Left cardiac atrium (tissue), 4 donors: ENCODE measurements at regions not wholly inside any gene's neighbourhood (a gene's known extent, or its start where the extent isn't known, plus 50 kb on each side); places are given as distances from the start of the nearest gene placed in this dataset.

Source experiments
- ATAC-seq, 2 donors: fragments of 200-7000 bp; cut with Tn5 transposase; one replicate each; pipeline ENCODE4 v1.9.1; 2020; ENCODE audit warnings: mild to moderate bottlenecking in 2 of 2, moderate library complexity in 2 of 2
- DNase-seq: peaks from one replicate; pipeline ENCODE4 v3.0.0-alpha.2; 2020
- intact Hi-C, 2 donors: fragments of 100-400 bp; cut with DNase I; formaldehyde crosslinking; loops; one replicate each; pipeline versions ENCODE4 v1.14.1 to v1.15.1; 2022 to 2023
- donor health status: DM: no; HTN: yes; CAD: no.
- donor health status: DM: no; HTN: yes; CAD: no; lungs with severe emphysema.
- donor health status: DM: yes; HTN: yes; CAD: no.
- donor health status: Dilated cardiomyopathy.

DNA sequence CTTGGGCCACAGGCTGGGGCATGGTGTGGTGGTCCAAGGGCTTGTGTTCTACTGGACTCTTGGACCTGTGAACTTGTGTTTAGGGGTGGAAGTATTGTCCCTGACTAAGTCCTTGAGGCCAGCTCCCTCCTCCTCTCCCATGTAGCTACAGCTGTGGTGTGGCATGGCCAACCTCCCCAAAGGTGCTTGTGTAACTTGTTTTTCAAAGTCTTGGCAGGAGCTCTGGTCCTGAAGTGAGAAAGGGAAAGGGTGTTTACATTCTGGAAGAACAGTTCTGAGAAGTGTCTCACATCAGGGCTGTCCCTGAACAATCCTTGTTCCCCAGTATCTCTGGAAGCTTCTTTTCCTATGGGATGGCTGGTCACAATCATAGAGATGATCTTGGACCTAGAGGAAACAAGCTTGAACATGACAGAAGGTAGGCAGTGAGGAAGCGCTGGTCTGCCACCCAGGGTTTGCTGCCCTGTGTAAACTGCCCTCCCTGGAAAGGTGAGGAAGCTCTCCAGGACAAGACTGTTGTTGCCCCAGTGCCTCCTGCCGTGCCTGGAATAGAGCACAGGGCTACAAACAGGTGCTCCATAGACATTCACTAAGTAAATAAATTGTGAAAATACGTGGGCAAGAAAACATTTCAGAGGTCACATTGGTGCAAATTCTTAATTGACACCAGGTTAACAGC, 64.6 kb upstream of the KLF9 start:
- no peak for ATAC-seq

DNA sequence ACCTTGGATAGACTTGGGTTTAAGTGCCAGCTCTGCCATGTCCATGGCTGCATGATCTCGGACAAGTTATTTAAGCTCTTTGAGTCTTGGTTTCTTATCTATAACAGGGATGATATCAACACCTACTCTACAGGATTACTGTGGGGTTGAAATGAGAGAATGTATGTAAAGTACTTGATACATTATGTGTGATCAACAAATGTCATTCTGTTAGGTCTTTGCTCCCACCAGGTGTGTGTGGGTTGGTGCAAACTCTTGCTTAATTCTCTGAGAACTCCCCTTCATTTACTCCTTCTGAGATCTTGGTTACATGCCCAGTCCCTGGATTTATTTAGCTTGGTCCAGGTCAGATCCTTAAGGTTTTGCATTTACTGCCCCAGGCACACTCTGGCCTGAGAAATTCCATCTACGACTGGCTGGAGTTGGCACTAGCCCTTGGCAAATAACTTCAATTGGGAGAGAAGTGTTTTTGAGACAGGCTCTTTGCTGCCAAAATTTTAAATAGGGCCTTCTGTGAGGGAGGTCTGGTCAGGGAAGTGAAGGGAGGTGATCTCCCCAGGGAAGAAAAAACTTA, 63.5 kb upstream of the KLF9 start:
- DNase-seq: no peak
- intact Hi-C loops: loop anchor here in 1 of 2 donors (2.0 kb wide), 1 partner anchor 123 kb away; no protein-coding TSS in a partner anchor
- ATAC-seq: no peak

More for the DNA sequence above, 64.6 kb upstream of the KLF9 start:
- intact Hi-C loops: loop anchor here in 1 of 2 donors (2.0 kb wide), 1 partner anchor 122 kb away; no protein-coding TSS in a partner anchor
- no peak for DNase-seq

DNA sequence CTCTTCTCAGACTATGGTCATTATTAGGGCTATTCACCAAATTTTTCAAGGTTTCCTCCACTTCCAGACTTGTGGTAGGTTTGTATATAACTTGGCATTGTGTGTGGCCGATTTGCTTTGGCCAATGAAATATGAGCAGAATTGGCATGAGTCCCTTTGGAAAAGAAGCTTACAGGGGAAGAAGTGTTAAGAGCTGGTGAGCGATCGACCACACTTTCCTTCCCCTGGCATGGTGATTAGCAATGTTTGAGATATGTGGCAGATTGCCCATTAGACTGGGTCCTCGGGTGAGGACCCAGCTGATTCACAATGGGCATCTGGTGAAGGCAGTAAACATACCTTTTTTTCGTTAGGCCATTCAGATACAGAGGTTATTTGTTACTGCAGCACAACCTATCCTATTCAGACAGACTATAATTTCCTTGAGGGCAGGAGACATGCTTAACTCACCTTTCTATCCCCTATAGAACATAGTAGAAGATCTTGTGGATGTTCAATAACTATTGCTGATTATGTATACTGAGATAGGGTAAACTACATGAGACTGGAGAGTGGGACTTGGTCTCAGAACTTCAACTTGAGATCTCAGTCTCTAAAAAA, 62.8 kb upstream of the KLF9 start:
- no peak for DNase-seq

DNA sequence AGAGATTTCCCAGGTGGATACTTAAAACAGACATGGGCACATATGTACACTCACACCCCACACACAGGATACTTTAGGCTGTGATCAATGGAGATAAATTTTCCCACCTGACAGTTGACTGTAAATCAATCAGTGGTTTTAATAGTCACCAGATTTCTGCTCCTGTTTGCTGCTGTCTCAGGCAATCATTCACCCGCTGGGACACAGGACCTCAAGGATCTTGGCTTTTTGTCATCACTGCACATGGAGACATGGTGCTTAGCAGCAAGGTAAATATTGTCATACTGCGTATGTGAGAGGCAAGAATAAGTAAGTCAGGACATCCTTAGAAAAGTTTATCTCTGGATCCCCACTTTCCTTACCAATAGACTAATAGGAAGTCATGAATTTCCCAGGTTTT, 60.8 kb upstream of the KLF9 start:
- intact Hi-C loops: no loop called here
- no peak for ATAC-seq
- DNase-seq: no peak

More for the DNA sequence above, 62.8 kb upstream of the KLF9 start:
- ATAC-seq: no peak
- intact Hi-C loops: no loop called here

DNA sequence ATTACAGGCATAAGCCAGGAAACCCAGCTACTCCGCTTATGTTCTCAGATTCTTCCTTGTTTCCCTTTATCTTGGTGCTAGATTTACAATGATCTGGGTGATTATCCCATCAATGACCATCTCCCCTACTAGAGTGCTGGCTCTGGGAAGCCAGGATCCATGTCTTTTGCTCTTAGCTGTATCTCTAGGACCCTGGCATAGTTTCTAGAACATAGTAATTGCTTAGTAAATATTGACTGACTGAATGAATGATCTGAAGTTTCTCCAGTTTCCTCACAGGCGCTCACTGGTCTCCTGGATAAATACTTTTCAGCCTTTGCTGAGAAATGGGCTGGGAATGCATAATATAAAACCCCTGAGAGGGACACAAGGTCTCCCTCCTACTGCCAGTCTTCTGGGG, 60.0 kb upstream of the KLF9 start:
- intact Hi-C loops: loop anchor here in 1 of 2 donors (5.0 kb wide), 1 partner anchor 37 kb away; no protein-coding TSS in a partner anchor
- ATAC-seq (no peak), DNase-seq (no peak)

DNA sequence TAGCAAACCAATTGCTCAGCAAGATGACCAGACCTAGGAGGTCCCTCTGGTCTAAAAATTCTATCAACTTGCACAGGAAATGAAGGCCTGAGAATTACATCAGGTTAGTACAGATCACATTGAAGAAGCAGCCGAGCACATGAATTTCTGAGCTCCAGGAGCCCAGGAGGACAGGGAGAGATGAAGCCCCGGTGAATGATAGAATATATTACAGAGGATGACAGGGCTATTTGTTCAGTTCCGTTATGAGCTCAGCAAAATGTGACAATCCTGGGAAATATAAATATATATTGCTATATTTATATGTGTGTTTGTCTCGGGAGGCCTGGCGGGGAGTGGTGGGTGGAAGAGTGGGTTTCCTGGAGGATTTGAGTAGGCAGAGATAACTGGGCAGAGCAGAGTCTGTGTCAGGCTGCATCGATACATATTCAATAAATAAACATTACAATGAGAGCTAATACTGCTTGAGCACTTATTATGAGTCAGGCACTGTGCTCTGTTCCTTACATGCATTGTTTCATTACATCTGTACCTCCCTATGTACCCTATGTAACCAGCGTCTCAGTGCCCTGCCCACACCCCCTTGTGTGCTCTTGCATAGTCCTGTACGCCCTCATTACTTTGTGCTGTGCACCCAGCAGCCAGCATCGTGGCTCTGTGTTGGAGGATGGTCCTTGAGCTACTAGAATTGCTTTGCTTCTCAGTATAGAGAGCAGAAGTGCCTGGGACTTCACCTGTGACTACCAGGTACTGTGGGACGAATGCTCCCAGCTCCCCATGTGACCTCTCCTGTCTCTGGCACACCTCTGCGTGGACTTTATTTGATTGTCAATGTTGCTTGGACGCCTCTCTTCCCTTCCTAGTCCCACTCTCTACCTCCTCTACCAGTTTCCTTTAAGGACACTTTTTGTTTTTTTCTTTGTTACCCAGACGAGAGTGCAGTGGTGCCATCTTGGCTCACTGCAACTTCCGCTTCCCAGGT, 58.1 kb upstream of the KLF9 start:
- ATAC-seq: no peak
- no peak for DNase-seq
- intact Hi-C loops: loop anchor here in 1 of 2 donors (5.0 kb wide), 1 partner anchor 35 kb away; no protein-coding TSS in a partner anchor

DNA sequence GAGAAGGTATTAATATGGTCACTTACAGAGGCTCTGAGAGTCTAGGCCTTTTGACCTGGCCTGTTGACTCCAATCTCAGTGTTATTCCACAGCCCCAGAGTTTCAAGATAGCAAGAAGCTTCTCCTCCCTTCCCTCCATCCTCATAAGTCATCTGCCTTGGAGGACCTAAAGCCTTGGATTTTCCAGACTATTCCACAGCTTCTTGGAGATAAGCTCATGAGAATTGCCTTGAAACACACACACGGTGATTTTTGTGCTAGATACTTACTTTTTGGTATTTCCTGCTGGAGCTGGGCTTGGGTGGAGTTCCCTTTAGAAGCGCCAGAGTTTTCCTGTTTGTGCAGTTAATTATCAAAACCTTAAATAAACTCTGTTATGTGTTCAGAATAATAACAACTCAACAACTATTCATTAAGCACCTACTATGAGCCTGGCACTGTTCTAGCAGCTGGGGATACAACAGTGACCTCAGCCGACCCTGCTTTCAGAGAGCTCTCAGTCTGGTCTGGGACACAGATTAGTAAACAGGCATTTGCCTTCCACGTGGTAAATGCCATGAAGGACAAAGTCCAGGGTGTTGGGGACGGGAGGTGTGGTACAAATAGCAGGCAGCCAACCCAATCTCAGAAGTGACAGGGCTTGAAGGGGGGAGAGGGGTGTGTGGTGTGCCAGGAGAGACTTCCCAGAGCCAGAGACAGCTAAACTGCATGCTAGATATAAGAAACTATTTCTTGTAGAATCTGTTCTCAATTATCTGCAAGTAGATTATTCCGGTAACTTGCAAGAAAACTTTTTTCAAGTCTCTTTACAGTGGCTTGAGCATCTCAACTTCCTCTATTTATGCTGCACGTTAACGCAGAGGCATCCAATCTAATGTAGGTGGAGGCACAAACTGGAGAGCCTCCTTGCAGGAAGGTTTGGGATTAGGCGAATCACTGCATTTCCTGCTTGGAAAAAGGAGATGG, 55.9 kb upstream of the KLF9 start:
- ATAC-seq (peak; percentile 88 to 96), DNase-seq (peak; percentile 69)
- intact Hi-C loops: loop anchor here in 1 of 2 donors (5.0 kb wide), 1 partner anchor 33 kb away; no protein-coding TSS in a partner anchor

DNA sequence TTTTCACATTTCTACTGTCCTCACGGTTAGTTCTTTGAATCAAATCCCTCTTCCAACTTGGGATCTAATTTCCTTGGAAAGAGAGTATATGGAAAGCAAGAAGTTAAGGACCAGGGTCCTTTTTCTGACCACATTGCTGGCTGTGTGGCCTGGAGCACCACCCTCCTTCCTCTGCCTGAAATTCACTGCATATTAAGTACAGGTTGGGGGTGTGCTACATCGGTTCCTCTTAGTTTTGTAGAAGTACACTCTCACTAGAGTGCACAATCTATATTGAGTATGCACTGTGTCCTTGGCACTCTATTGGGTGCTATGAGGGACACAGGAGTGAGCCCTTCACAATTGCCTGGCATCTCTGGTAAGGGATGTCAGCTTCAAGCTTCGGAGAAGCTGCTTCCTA, 53.8 kb upstream of the KLF9 start:
- intact Hi-C loops: no loop called here
- no peak for DNase-seq
- ATAC-seq: no peak

DNA sequence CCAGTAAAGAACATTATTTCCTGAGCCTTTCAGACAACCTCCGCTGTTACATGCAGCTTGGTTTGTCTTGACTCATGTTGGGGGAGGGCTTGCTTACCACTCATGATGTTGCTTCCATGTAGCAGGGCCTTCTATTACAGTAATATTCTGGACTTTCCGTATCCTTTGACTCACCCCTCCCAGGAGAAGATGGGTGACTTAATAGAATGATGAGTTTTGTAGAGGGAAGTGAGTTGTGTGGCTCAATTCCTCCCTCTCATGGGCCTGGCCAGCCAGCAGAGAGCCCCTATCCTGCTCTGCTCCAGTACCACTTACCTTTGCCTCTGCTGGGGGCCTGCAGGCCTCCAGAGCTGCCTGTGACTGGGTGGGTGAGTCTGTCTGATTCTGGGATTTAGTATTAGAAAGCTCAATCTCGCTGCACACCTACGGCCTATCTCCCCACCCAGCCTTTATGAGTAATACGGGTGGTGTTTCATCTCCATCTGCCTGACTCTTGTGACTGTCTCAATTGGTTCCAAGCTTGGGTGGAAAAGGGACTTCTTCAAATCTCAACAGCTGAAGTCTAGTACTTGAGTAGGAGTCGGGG, 52.6 kb upstream of the KLF9 start:
- DNase-seq (no peak), ATAC-seq (peak in 1 of 2 donors; percentile 28)
- intact Hi-C loops: no loop called here

DNA sequence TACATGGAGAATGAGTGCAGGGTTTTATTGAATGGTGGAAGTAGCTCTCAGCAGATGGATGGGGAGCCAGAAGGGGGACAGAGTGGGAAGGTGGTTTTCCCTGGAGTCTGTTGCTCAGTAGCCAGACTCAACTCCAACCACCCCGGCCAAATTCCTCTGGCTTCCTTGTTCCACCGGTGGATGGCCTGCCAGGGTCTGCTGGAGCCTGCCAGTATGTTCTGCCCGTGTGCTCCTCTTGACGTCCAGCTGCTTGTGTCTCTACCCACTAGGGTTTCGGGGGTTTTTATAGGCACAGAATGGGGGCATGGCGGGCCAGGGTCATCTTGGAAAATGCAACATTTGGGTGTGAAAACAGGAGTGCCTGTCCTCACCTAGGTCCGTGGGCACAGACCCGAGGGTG, 51.4 kb upstream of the KLF9 start:
- ATAC-seq: no peak
- intact Hi-C loops: no loop called here
- DNase-seq: no peak

DNA sequence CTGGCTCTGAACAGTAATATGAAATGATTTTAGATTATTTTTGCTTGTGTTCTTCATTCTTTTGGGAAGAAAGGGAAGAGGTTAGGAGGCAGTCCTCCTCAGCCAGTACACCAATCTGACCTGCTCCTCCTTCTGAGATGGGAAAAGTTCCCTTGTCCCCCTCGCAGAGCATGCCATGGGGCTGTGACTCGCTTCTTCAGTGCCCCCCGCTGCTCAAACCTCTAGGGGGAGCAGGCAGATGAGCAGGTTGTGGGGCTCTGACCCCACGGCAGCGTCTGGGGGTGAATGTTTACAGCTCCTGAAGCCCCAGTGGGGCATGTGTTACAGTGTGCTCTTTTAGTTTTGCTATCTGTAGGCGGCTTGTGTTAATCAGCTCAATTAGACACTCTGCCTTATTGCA, 50.9 kb upstream of the KLF9 start:
- intact Hi-C loops: no loop called here
- ATAC-seq (no peak), DNase-seq (no peak)
